HG02943 (cell line): ENCODE measurements at regions not wholly inside any gene's neighbourhood (a gene's known extent, or its start where the extent isn't known, plus 50 kb on each side); places are given as distances from the start of the nearest gene placed in this dataset.
"Not testable (repeated sequence)": the region's sequence is repeated elsewhere in the genome, so short reads cannot be mapped to it uniquely, and the experiment has no call there.

Source experiments
- ATAC-seq: cut with Tn5 transposase; IDR thresholded peaks from one replicate; pipeline ENCODE4 v1.9.1; 2021; ENCODE audit warnings: mild to moderate bottlenecking, low read depth, moderate library complexity; ENCODE audit not compliant: unreplicated experiment

DNA sequence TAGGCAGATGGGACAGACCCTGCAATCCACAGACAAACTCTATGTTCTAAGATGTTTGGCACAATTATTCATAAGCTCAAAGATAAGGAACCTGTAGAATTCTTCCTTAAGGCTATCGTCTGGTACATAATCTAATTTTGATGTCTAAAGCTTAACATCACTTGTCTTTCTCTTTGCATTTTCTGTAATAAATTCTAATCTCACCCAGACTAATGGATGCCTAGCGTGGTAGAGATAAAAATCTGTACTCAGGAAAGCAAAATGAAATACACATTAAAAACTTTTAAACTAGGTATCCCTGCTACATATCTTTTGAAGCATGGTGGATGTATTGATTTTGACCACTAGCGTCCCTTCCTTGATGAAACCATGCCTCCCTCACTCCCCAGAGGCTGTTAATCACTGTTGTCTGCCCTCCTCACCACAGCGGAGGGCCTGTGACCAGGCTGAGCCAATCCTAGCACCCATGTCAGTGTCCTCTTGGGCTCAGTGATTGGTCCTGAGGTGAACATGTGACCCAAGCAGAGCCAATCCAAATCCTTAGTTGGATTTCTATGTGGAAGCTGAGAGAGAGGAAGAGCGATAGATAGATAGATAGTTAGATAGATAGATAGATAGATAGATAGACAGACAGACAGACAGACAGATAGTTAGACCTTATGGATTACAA lies 82.2 kb upstream of the GRK3 start:
- ATAC-seq = no peak

- ATAC-seq = no peak
Observed at GRCh38 chr22:25482868-25483639, 81.4 kb upstream of the GRK3 start.

DNA sequence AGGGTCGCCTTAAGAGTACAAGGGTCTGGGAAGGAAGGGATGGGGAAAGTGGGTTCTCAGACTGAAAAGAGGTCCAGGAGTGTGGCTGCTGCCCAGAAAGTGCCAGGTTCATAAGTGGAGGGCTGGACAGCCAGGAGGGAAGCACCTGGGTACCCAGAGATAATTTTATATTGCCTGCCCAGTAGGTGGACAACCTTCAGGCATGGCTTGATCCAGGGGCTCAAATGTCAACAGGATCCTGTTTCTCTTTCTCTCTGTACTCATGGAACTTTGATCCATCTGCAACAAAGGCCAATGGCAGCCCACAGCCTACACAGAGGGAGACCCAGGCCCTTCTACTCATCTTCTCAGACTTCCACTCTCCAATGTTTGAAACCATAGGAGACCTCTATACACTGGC lies 80.5 kb upstream of the GRK3 start:
- no peak for ATAC-seq

DNA sequence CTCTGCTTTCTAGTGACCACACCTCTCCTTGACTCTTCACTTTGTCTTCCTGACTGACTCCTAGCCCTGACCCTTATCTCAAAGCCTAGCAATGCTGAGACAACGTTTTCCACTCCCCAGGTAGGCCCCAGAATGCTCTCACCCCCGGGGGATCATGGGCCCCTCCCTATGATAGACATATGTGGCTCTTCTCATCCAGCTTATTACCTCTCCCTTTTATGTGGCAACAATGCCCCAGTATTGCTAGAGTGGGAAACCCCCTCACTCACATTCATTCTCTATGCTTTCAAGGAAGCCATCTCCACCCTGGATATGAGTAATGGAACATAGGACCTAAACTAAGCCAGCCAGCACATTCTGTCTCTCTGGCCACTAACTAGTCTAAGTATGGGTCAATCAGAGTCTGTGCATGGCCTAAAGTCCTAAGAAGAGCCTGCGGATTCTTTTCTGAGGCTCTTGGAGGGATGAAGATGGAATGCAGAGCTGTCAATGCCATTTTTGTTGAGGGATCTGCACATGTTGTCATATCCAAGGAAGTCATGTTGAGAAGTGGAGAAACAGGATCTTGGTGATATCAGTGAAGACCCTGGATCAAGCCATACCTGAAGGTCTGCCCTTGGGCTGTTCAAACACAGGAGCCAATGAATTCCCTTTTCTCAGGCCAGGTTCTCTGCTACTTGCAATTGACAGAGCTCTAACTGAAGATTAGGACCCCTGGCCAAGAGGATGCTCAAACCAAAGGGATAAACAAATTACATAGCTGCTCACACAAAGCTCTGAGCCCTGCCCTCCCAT lies 79.8 kb upstream of the GRK3 start:
- no peak for ATAC-seq

DNA sequence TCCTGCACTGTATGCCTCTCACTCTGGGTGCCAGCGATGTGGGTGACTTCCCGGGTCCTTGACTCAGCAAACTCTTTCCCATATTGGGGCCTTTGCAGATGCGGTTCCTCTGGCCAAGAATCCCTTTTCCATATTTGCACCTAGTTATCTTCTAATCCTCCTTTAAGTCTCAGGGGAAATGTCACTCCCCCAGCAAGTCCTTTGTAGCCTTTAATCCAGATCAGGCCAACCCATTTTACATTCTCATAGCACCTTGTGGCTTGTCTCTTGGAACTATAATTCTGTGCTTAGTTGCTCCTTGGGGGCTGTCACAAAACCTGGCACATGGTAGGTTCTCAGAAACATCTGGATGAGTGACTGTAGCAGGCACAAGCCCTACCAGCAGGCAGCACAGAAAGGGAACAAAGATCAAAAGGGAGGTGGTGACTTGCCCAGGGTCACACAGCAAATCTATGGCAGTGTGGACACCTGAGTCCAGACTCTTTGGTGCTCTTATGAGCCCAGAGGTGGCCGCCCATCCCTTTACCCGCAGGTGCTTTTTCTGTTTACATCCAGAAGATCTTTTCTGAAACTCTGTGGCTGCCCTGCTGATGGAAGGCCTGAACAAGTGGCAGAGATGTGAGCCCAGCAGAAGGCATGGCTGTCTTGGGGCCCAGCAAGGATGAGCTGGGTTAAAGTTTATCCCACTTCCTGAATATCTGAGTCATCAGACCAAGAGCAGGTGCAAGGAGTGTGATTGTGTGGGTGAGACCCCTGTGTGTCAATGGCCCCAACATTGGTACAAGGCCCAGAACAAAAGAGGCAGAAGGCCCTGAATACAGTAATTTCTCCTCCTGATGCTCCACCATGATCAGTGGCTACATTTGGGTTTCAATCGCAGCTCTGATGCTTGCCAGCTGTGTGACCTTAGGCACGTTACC lies 78.6 kb upstream of the GRK3 start:
- no peak for ATAC-seq

GRCh38 chr22:25487508-25487907 lies 77.0 kb upstream of the GRK3 start:
- no peak for ATAC-seq

DNA sequence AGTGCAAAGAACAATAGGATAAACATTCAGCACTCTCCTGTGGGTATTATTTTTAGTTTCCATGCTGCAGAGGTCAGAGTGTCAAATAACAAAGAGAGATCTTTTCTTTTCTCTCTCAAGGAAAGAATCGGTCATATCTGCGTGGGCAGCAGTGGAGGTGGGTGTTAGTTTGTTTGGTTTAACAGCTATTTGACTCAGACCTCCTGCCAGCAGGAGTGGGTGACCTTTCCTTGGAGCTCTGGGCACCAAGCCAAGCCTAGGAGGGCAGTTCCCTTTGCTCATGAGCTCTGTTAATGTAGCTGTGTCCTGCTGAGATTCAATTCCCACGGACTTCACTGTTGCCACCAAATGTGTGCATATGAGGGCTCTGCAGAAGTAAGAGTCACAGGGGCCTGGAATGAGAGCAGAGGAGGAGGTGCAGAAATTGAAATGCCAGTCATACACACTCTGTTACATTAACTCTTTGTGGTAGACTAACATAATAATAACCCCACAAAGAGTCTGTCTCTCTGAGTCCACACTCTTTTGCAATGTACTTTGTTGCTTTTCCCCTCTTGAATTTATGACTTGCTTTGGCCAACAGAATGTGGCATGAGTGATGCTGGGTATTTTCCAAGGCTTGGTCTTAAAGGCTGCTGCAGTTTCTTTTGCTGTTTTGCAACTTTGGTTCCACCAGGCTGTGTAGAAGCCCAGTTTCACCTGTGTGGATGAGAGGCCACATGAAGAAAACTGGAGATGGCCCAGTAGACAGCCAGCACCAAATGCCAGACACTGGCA lies 76.0 kb upstream of the GRK3 start:
- no peak for ATAC-seq

DNA sequence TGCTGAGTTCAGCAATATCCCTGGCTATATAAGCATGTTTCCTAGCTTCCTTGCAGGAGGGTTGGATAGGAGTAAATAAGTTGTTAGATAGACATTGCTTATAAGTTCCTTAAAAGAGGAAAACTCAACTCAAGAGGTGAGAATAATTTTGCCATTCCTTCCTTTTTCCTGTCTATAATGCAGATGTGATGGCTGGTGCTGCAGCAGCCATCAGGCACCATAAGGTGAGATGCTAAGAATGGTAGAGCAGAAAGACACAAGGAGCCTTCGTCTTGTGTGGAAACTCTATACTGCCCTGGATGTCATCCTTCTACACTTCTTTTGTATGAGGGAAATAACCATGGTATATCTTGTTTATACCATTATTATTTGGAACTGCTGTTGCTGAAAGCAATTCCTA lies 74.5 kb upstream of the GRK3 start:
- ATAC-seq = no peak

- no peak for ATAC-seq
Observed at GRCh38 chr22:25490896-25491295, 73.6 kb upstream of the GRK3 start.

- ATAC-seq = no peak
Observed at GRCh38 chr22:25492162-25492561, 72.3 kb upstream of the GRK3 start.

GRCh38 chr22:25492841-25493734 lies 71.4 kb upstream of the GRK3 start:
- ATAC-seq = no peak

- ATAC-seq = no peak
Observed at GRCh38 chr22:25493794-25494193, 70.7 kb upstream of the GRK3 start.

DNA sequence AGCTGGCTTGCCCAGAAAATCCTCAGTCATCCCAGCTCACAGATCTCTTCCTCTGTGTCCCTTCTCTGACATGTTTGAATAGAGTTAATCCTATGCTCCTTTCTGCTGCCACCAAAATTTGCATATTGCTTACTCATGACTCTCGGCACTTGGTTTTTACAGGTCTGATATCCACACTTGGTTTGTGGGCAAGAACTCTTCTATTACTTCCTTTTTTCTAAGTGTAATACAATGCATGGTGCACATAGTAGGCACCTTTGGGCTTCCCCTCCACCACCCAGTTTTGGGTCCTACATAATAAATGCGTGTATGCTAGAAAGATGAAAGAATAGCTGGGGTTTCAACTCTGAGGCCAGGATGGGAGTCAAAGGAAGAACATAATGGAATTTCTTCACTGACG lies 69.7 kb upstream of the GRK3 start:
- no peak for ATAC-seq

DNA sequence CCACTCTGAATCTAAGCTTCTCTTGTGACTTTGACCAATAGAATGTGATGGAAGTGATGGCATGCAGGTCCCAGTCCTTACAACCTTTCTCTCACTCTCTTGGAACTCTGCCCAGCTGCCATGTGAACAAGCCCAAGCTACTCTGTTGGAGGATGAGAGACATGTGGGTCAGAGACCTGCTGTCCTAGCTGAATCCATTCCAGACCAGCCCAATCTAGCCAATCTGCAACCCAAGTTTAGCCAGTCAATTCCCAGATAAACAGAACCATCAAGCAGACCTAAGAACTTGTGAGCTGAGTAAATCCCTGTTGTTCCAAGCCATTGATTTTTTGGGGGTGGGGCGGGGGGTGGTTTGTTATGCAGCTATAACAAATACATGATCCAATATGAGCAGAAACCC lies 69.2 kb upstream of the GRK3 start:
- ATAC-seq = no peak

DNA sequence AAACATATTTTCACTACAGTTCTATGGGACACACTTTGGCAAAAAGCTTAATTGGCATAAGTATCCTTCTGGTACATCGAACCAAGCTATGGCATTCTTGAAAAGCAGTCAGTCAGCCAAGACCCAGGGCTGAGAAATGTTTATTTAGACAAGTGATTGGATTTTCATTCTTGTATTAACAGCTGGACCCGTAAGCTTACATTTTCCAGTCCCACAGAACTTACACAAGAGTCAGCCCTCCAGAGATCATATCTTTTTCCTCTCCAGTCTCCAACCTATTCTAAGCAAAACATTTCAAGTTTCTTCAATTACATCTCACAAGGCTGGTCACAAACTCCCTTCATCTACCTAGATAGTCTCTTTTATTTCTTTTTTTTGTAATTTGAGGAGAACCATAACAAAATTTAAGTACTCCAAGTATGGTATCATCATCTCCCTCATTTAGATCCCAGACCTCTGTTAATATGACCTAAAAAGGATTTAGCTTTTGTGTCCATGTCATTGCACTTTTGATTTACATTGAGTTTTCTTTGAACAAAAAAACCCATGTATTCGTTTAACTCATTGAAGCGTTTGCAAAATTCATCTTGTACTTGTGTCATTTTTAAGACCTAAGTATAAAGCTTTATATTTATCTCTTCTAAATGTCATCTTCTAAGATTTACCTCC lies 67.9 kb upstream of the GRK3 start:
- ATAC-seq = no peak

- no peak for ATAC-seq
Observed at GRCh38 chr22:25497181-25497641, 67.3 kb upstream of the GRK3 start.

DNA sequence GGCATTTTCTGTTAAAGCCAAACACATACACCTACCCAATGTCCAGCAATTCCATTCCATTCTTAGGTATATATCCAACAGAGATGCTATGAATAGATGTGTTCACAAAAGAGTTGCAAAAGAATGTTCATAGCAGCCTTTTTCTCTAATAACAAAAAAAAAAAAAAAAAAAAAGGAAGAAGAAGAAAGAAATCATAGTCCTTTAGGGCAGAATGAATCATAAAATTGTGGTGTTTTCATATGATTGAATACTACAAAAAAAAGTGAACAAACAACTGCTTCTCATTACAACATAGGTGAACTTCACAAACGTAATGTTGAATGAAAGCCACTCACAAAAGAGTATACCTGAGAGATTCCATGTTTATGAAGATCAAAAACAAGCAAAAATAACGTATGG lies 66.8 kb upstream of the GRK3 start:
- ATAC-seq = no peak

GRCh38 chr22:25500671-25501070 lies 63.8 kb upstream of the GRK3 start:
- not testable (repeated sequence) for ATAC-seq
